22Rv1 (cell line): ENCODE measurements at regions not wholly inside any gene's neighbourhood (a gene's known extent, or its start where the extent isn't known, plus 50 kb on each side); places are given as distances from the start of the nearest gene placed in this dataset.

Experiments used
- ZFX ChIP-seq: fragments of 450-650 bp; IDR thresholded peaks from 2 replicates; pipeline ENCODE4 v1.6.1; 2017; ENCODE audit warnings: antibody characterized with exemption, borderline replicate concordance
- TF ChIP-seq, protein P1 (sequence below): fragments of 450-650 bp; IDR thresholded peaks from 2 replicates; pipeline ENCODE4 v1.5.1; 2017; ENCODE audit warnings: mild to moderate bottlenecking

DNA sequence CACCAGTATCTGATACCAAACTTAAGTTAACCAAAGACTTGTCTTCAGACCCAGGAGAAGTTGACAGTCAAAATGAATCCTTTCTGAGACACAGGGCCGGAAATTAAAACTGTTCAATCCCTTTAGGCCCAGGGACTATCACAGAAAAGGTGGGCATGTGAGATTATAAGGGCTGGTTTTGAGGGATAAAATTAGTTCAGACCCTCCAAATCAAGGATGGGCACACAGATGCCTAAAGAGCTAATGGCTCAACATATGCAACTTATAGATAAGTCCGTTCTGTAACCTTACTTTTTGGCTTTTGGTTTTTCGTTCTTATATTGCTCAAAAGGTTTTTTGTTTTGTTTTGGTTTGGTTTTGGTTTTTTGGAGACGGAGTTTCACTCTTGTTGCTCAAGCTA lies 129.6 kb upstream of the ABCA1 start:
- no peak for TF ChIP-seq ZFX
- TF ChIP-seq, protein P1, sequence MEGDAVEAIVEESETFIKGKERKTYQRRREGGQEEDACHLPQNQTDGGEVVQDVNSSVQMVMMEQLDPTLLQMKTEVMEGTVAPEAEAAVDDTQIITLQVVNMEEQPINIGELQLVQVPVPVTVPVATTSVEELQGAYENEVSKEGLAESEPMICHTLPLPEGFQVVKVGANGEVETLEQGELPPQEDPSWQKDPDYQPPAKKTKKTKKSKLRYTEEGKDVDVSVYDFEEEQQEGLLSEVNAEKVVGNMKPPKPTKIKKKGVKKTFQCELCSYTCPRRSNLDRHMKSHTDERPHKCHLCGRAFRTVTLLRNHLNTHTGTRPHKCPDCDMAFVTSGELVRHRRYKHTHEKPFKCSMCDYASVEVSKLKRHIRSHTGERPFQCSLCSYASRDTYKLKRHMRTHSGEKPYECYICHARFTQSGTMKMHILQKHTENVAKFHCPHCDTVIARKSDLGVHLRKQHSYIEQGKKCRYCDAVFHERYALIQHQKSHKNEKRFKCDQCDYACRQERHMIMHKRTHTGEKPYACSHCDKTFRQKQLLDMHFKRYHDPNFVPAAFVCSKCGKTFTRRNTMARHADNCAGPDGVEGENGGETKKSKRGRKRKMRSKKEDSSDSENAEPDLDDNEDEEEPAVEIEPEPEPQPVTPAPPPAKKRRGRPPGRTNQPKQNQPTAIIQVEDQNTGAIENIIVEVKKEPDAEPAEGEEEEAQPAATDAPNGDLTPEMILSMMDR: no peak
